ENCODE measurements at regions not wholly inside any gene's neighbourhood (a gene's known extent, or its start where the extent isn't known, plus 50 kb on each side); places are given as distances from the start of the nearest gene placed in this dataset.

- no peak for DNase-seq (ENCODE audit: low spot score)
Observed at GRCh38 chr1:84090447-84091245, 53.4 kb upstream of the PRKACB start.

- DNase-seq (ENCODE audit: low spot score), result no peak
Observed at GRCh38 chr1:84089867-84090266, 54.2 kb upstream of the PRKACB start.

- no peak for DNase-seq (ENCODE audit: low spot score)
Observed at GRCh38 chr1:84089465-84089864, 54.6 kb upstream of the PRKACB start.

- DNase-seq (ENCODE audit: low spot score), result no peak
Observed at GRCh38 chr1:84086616-84087015, 57.5 kb upstream of the PRKACB start.

DNA sequence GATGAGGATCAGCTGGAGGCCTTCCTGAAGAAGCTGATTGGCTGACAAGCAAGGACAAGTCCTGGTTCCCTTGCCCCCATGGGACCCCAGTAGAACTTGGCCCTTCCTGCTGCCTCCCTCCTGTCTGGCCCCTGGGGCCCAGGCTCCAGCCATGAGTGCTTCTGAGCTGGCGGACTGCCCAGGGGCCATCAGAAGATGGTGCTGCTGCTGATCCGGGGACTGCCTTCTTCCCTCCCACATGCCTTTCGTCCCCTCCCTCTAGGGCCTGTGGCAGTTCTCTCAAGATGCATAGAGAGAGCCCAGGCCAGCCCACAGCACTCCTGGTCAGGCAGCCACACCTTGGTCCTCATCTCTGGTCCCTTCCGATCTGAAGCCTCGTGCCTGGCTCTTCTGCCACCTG, 57.9 kb upstream of the PRKACB start:
- DNase-seq (ENCODE audit: low spot score), result no peak

DNA sequence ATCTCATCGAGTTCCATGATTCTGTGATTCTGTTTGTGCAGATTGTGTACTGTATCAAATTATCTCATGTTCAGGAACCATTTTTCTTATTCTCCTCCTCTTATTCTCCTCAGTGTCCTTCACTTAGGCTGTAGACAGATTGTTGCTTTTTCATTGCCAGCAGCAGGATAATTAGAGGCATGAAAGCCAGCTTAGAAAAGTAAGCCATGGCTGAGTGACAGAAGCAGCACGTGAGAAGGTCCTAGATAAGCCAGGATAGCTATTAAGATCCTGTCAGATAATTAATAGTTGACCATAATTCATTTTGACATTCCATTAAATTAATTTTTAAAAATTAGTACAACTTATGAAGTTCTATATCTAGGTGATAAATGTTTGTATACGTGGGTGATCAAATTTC, 60.8 kb upstream of the PRKACB start:
- no peak for DNase-seq (ENCODE audit: low spot score)

DNA sequence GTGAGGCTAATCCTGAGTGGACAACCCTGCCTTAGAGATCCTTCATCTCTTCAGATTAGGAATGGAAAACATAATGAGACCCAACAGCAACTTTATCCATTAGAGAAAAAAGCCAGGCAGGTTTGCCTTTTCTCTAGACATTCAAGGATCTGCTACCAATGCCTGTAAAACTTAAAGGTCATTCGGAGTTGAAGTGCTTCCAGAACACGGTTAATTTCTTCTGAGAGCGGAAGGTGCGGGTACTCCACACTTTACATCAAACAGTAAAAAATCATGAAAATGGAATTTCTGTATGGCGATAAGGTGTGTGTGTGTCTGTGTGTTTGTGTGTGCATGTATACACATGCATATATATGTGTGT, 65.2 kb upstream of the PRKACB start:
- DNase-seq (ENCODE audit: low spot score), result no peak

- DNase-seq (ENCODE audit: low spot score), result peak; percentile 64
Observed at GRCh38 chr1:84078108-84078841, 65.8 kb upstream of the PRKACB start.

- DNase-seq (ENCODE audit: low spot score), result peak; percentile 96
Observed at GRCh38 chr1:84077476-84078107, 66.5 kb upstream of the PRKACB start.

GRCh38 chr1:84073266-84073665, 70.8 kb upstream of the PRKACB start:
- DNase-seq (ENCODE audit: low spot score), result peak; percentile 10

DNA sequence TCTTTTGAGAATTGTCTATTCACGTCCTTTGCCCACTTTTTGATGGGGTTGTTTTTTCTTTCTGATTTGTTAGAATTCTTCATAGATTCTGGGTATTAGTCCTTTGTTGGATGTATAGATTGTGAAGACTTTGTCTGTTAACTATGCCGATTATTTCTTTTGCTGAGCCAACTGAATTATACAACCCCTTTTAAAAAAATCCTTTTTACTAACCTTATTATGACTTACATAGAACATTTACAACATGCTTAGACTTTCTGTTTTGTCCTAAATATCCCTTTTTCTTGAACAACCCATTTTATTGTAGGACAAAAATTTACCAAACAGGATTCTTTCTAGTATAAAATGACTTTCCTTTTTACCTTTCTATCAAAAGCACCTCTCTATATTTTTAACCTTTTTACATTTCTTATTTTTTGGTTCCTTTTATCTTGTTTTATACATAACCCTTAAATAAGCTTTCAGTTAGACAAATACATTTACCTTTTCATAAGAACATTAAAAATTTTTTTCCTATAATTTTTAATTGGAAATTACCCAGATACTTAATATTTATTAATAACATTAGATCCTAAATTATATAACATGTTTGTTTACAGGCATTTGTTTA, 70.4 kb upstream of the TTLL7 start:
- DNase-seq (ENCODE audit: low spot score), result no peak

- no peak for DNase-seq (ENCODE audit: low spot score)
Observed at GRCh38 chr1:84062496-84062895, 63.6 kb upstream of the TTLL7 start.

GRCh38 chr1:84061336-84061735, 62.4 kb upstream of the TTLL7 start:
- no peak for DNase-seq (ENCODE audit: low spot score)

DNA sequence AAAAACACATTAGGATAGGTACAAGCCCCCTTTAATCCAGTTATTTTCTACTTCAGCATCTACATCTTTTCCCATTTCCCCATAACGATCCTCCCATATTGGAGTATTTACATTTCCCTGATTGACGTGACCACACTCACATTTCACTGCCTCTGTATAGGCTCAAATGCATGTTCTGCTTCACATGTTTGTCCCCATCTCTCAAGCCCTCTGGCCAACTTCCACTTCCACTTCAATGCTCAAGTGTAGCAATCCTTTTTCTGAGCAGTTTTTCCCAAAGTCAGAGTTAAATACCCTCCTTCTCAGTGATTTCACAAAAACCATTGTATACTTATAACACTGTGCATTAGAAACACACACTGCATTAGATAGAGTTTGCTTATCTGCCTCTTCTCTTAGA, 61.8 kb upstream of the TTLL7 start:
- DNase-seq (ENCODE audit: low spot score), result no peak

DNA sequence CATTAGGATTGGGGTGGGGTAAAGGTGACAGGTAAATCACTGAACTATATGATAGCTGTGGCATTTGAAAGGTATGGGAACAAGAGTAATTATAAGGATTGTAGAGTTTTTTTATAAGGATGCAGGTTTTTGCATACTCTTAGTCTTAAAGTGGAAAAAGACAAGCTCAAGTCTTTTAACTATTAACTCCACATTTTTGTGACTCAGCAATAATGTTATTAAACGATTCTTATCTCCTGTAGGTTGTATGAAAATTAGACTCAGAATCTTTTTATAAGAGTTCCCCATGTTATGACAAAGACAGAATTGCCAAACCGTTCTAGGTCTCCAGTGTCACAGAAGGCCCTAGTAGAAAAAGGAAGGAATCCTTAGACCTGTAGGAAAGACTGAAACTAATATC, 49.9 kb upstream of the TTLL7 start:
- no peak for DNase-seq (ENCODE audit: low spot score)

Measured in GM03348 (cell line).